A549 (cell line): ENCODE measurements at regions not wholly inside any gene's neighbourhood (a gene's known extent, or its start where the extent isn't known, plus 50 kb on each side); places are given as distances from the start of the nearest gene placed in this dataset.

ENCODE experiments used
- ATAC-seq, 2 experiments: fragments of 200-7000 bp in 1 of 2; fragments of >200 bp in 1 of 2; cut with Nextera tagmentation in 1 of 2; cut with Tn5 transposase in 1 of 2; 3 replicates each; pipeline versions ENCODE4 v1.8.0 to v1.9.1; 2018 to 2020; ENCODE audit warnings: mild to moderate bottlenecking in 1 of 2, moderate library complexity in 1 of 2
- CTCF ChIA-PET: fragments of 300-600 bp; sonication (Branson Sonifier 250); formaldehyde crosslinking; extraction: SDS; loops from one replicate; lab custom pipeline; 2021; ENCODE audit warnings: antibody characterized with exemption, inconsistent platforms; lab: Yijun Ruan, JAX
- POLR2A ChIA-PET: fragments of 350-600 bp; formaldehyde crosslinking; extraction: SDS; loops from one replicate; lab custom pipeline; 2021; ENCODE audit warnings: antibody characterized with exemption, inconsistent platforms; lab: Yijun Ruan, JAX
- DNase-seq, 2 experiments: peaks; one replicate each; pipeline versions ENCODE4 v3.0.0 to v3.0.0-alpha.2; 2011 to 2016; ENCODE audit warnings: low read depth in 1 of 2, low spot score in 1 of 2
- FAIRE-seq: peaks from 2 replicates; lab custom pipeline; 2011; peaks lifted over from hg19 to GRCh38; lab: Jason Lieb, UNC
- H3K27ac ChIP-seq, 2 experiments: fragments of >200 bp; sonication (Bioruptor Twin); formaldehyde crosslinking; 3 replicates each; pipeline ENCODE4 v1.5.1; 2016 to 2017
- H3K4me1 ChIP-seq: fragments of >200 bp; sonication (Bioruptor Twin); formaldehyde crosslinking; 3 replicates; pipeline ENCODE4 v1.6.1; 2016
- H3K4me2 ChIP-seq: fragments of >200 bp; sonication (Bioruptor Twin); formaldehyde crosslinking; 3 replicates; pipeline ENCODE4 v1.6.1; 2016
- H3K4me3 ChIP-seq: fragments of >200 bp; sonication (Bioruptor Twin); formaldehyde crosslinking; 3 replicates; pipeline ENCODE4 v1.5.1; 2016
- H3K9me3 ChIP-seq: fragments of >200 bp; sonication (Bioruptor Twin); formaldehyde crosslinking; 3 replicates; pipeline ENCODE4 v1.6.1; 2016
- CBX2 ChIP-seq: fragments of 200-600 bp; sonication (generic); IDR thresholded peaks from 2 replicates; pipeline ENCODE4 v1.6.1; 2016; ENCODE audit warnings: low read depth, mild to moderate bottlenecking, borderline replicate concordance
- CBX8 ChIP-seq: fragments of 200-600 bp; sonication (generic); IDR thresholded peaks from 2 replicates; pipeline ENCODE4 v1.6.1; 2016
- CEBPB ChIP-seq, 2 experiments: fragments of >200 bp in 1 of 2; sonication (Bioruptor Twin) in 1 of 2; formaldehyde crosslinking in 1 of 2; IDR thresholded peaks; 2 replicates each; pipeline ENCODE4 v1.6.1; 2012 to 2016
- CHD4 ChIP-seq: fragments of 200-600 bp; sonication (generic); IDR thresholded peaks from 2 replicates; pipeline ENCODE4 v1.6.1; 2016; ENCODE audit warnings: antibody characterized with exemption, mild to moderate bottlenecking, borderline replicate concordance
- EHF ChIP-seq: fragments of 250-450 bp; sonication (Bioruptor Pico); IDR thresholded peaks from 2 replicates; pipeline ENCODE4 v1.5.0; 2020; ENCODE audit warnings: mild to moderate bottlenecking
- EHMT2 ChIP-seq: fragments of 200-600 bp; sonication (generic); IDR thresholded peaks from 2 replicates; pipeline ENCODE4 v1.6.1; 2016; ENCODE audit warnings: antibody characterized with exemption, low read depth, mild to moderate bottlenecking, moderate library complexity
- FOSB ChIP-seq: fragments of 250-450 bp; sonication (Bioruptor Pico); IDR thresholded peaks from 2 replicates; pipeline ENCODE4 v1.5.0; 2020; ENCODE audit warnings: mild to moderate bottlenecking, moderate library complexity
- FOSL2 ChIP-seq, 2 experiments: fragments of 450-650 bp in 1 of 2; fragments of >200 bp in 1 of 2; sonication (Bioruptor Twin) in 1 of 2; formaldehyde crosslinking; IDR thresholded peaks; 2 replicates each; pipeline versions ENCODE4 v1.5.0 to v1.6.1; 2016 to 2020; ENCODE audit warnings: mild to moderate bottlenecking in 1 of 2, moderate library complexity in 1 of 2
- HEYL ChIP-seq: fragments of 250-450 bp; sonication (Bioruptor Pico); IDR thresholded peaks from 2 replicates; pipeline ENCODE4 v1.8.0; 2021; ENCODE audit warnings: mild to moderate bottlenecking, moderate library complexity
- HOXB5 ChIP-seq: fragments of 250-450 bp; sonication (Bioruptor Pico); IDR thresholded peaks from 2 replicates; pipeline ENCODE4 v1.5.0; 2020; ENCODE audit warnings: mild to moderate bottlenecking, moderate library complexity
- JUN ChIP-seq, 2 experiments: fragments of >200 bp; sonication (Bioruptor Twin); formaldehyde crosslinking; IDR thresholded peaks; 2 replicates in 1 of 2; 3 replicates in 1 of 2; pipeline ENCODE4 v1.6.1; 2016 to 2017
- KDM1A ChIP-seq: fragments of 200-600 bp; sonication (generic); IDR thresholded peaks from 2 replicates; pipeline ENCODE4 v1.6.1; 2016; ENCODE audit warnings: low read depth, mild to moderate bottlenecking
- MAFK ChIP-seq: fragments of 450-650 bp; IDR thresholded peaks from 2 replicates; pipeline ENCODE4 v1.6.1; 2014; ENCODE audit not compliant: partially characterized antibody
- NFE2L2 ChIP-seq: fragments of 150-350 bp; conservative IDR thresholded peaks from 2 replicates; pipeline ENCODE4 v1.6.1; 2014; ENCODE audit warnings: low read length
- PHF8 ChIP-seq: fragments of 200-600 bp; sonication (generic); IDR thresholded peaks from 2 replicates; pipeline ENCODE4 v1.6.1; 2016; ENCODE audit warnings: low read depth, mild to moderate bottlenecking, antibody characterized with exemption, moderate library complexity, borderline replicate concordance
- POLR2A ChIP-seq: IDR thresholded peaks from 2 replicates; pipeline ENCODE4 v1.6.1; 2012; ENCODE audit warnings: mild to moderate bottlenecking, low read length
- RAD21 ChIP-seq, 2 experiments: fragments of >200 bp in 1 of 2; sonication (Bioruptor Twin) in 1 of 2; formaldehyde crosslinking in 1 of 2; IDR thresholded peaks in 1 of 2; conservative IDR thresholded peaks in 1 of 2; 2 replicates in 1 of 2; 3 replicates in 1 of 2; pipeline ENCODE4 v1.6.1; 2012 to 2018; ENCODE audit warnings: inconsistent platforms in 1 of 2
- RARB ChIP-seq: fragments of 250-450 bp; sonication (Bioruptor Pico); IDR thresholded peaks from 2 replicates; pipeline ENCODE4 v1.8.0; 2021; ENCODE audit warnings: mild to moderate bottlenecking, moderate library complexity
- RFX5 ChIP-seq: fragments of 450-650 bp; IDR thresholded peaks from 2 replicates; pipeline ENCODE4 v1.7.1; 2014; ENCODE audit warnings: antibody characterized with exemption, mild to moderate bottlenecking, moderate library complexity
- SREBF2 ChIP-seq: fragments of 450-650 bp; IDR thresholded peaks from 2 replicates; pipeline ENCODE4 v1.6.1; 2014; ENCODE audit warnings: mild to moderate bottlenecking, moderate library complexity
- TFCP2L1 ChIP-seq: fragments of 250-450 bp; sonication (Bioruptor Pico); IDR thresholded peaks from 2 replicates; pipeline ENCODE4 v1.5.0; 2021; ENCODE audit warnings: mild to moderate bottlenecking
- WGBS: methylation state at CpG from one replicate; pipeline ENCODE4 v1.1.6; 2017; ENCODE audit errors: missing lambda C conversion rate; 5-methylcytosine and 5-hydroxymethylcytosine counted together
- TF ChIP-seq, protein P1 (sequence below): fragments of 200-600 bp; sonication (generic); IDR thresholded peaks from 2 replicates; pipeline ENCODE4 v1.6.1; 2016; ENCODE audit warnings: antibody characterized with exemption, mild to moderate bottlenecking, moderate library complexity
- TF ChIP-seq, protein P2 (sequence below): IDR thresholded peaks from 2 replicates; pipeline ENCODE4 v1.6.1; 2012
- TF ChIP-seq, protein P3 (sequence below): fragments of 250-450 bp; sonication (Bioruptor Pico); IDR thresholded peaks from 2 replicates; pipeline ENCODE4 v1.5.0; 2020; ENCODE audit warnings: low read depth, mild to moderate bottlenecking, moderate library complexity
- TF ChIP-seq, protein P4 (sequence below): fragments of 150-350 bp; IDR thresholded peaks from 2 replicates; pipeline ENCODE4 v1.6.1; 2014; ENCODE audit warnings: low read depth, mild to moderate bottlenecking, low read length

DNA sequence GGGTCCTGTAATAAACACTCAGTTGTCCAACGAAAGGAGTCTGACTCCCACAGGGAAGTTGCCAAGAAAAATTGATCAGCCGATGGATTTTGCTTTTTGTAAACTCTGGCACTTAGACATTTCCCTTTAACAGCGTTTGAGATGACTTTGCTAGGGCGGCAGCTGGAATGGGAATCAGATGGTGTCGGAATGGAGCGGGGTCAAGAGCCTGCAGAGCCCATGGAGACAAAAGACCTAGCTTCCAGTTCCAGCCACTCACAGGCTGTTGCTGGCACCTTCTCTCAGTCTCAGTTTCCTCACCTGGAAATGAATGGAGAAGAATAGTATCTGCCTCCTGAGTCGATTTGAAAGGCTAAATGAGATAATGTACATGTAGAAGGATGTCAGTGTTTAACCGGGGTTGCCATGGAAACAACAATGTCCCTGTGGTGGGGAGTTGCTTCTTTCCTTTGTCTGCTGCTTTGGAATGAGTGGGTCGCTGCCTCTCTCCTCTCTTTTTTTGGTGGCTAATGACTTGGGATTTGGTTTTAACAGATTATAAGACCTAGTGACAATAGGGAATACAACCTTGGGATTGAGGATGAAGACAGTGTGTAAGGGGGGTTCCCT lies 137.4 kb downstream of the GAS1 start:
- Histone ChIP-seq H3K4me1 (no peaks in the 10 kb centered on the region), H3K27ac (no peak overlapping the region), H3K4me3 (no peak overlapping the region)
- FAIRE-seq (no peak), ATAC-seq (no peak)
- ChIA-PET POLR2A (no interaction called here), CTCF (no interaction called here)
- TF ChIP-seq CBX8 (no peak), RARB (CRISPR knock-in tag) (no peak), HEYL (CRISPR knock-in tag) (no peak), RFX5 (no peak), EHMT2 (no peak), CHD4 (no peak), POLR2A (no peak), CBX2 (no peak), SREBF2 (no peak), TFCP2L1 (CRISPR knock-in tag) (no peak)
- TF ChIP-seq, protein P1, sequence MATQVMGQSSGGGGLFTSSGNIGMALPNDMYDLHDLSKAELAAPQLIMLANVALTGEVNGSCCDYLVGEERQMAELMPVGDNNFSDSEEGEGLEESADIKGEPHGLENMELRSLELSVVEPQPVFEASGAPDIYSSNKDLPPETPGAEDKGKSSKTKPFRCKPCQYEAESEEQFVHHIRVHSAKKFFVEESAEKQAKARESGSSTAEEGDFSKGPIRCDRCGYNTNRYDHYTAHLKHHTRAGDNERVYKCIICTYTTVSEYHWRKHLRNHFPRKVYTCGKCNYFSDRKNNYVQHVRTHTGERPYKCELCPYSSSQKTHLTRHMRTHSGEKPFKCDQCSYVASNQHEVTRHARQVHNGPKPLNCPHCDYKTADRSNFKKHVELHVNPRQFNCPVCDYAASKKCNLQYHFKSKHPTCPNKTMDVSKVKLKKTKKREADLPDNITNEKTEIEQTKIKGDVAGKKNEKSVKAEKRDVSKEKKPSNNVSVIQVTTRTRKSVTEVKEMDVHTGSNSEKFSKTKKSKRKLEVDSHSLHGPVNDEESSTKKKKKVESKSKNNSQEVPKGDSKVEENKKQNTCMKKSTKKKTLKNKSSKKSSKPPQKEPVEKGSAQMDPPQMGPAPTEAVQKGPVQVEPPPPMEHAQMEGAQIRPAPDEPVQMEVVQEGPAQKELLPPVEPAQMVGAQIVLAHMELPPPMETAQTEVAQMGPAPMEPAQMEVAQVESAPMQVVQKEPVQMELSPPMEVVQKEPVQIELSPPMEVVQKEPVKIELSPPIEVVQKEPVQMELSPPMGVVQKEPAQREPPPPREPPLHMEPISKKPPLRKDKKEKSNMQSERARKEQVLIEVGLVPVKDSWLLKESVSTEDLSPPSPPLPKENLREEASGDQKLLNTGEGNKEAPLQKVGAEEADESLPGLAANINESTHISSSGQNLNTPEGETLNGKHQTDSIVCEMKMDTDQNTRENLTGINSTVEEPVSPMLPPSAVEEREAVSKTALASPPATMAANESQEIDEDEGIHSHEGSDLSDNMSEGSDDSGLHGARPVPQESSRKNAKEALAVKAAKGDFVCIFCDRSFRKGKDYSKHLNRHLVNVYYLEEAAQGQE, result no peak
- TF ChIP-seq, protein P2, sequence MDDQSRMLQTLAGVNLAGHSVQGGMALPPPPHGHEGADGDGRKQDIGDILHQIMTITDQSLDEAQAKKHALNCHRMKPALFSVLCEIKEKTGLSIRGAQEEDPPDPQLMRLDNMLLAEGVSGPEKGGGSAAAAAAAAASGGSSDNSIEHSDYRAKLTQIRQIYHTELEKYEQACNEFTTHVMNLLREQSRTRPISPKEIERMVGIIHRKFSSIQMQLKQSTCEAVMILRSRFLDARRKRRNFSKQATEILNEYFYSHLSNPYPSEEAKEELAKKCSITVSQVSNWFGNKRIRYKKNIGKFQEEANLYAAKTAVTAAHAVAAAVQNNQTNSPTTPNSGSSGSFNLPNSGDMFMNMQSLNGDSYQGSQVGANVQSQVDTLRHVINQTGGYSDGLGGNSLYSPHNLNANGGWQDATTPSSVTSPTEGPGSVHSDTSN, result no peak
- TF ChIP-seq, protein P3, sequence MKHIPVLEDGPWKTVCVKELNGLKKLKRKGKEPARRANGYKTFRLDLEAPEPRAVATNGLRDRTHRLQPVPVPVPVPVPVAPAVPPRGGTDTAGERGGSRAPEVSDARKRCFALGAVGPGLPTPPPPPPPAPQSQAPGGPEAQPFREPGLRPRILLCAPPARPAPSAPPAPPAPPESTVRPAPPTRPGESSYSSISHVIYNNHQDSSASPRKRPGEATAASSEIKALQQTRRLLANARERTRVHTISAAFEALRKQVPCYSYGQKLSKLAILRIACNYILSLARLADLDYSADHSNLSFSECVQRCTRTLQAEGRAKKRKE (CRISPR knock-in tag), result no peak
- TF ChIP-seq, all 56 proteins: peak for 0
- Histone ChIP-seq H3K4me2 (no peak overlapping the region), H3K9me3 (no peaks in the 10 kb centered on the region)
- DNase-seq, result no peak
- 12% methylated on average over 9 of the region's 9 CpGs for WGBS

DNA sequence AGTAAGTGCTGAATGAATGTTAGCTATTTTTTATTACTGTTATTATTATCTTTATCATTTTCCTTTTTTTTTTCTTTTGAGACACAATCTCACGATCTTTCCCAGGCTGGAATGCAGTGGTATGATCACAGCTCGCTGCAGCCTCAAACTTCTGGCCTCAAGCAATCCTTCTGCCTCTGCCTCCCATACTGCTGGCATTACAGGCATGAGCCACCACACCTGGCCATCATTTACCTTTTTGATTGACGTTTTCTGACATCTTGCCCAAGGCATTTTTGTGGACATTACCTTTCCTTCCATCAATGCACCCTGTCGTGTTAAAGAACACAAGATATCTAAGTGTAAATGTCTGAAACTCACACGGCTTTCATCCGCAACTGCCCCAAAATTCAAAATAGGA lies 138.2 kb downstream of the GAS1 start:
- ATAC-seq (no peak), DNase-seq (no peak), FAIRE-seq (no peak)
- no peak for TF ChIP-seq JUN (IDR thresholded peaks at IDR 0.05)
- TF ChIP-seq FOSB, result no peak
- no peak for TF ChIP-seq EHF (CRISPR knock-in tag)
- TF ChIP-seq FOSL2 (IDR thresholded peaks at IDR 0.05), result no peak
- TF ChIP-seq FOSL2 (CRISPR knock-in tag; IDR thresholded peaks at IDR 0.05), result no peak
- TF ChIP-seq KDM1A, result no peak
- no peak for TF ChIP-seq RFX5
- no peak for TF ChIP-seq PHF8
- no peak for TF ChIP-seq HOXB5 (CRISPR knock-in tag)
- TF ChIP-seq EHMT2, result no peak
- no peak for TF ChIP-seq NFE2L2
- no peak for TF ChIP-seq CHD4
- no peak for TF ChIP-seq RARB (CRISPR knock-in tag)
- TF ChIP-seq HEYL (CRISPR knock-in tag), result no peak
- no peak for TF ChIP-seq TFCP2L1 (CRISPR knock-in tag)
- TF ChIP-seq, protein P4, sequence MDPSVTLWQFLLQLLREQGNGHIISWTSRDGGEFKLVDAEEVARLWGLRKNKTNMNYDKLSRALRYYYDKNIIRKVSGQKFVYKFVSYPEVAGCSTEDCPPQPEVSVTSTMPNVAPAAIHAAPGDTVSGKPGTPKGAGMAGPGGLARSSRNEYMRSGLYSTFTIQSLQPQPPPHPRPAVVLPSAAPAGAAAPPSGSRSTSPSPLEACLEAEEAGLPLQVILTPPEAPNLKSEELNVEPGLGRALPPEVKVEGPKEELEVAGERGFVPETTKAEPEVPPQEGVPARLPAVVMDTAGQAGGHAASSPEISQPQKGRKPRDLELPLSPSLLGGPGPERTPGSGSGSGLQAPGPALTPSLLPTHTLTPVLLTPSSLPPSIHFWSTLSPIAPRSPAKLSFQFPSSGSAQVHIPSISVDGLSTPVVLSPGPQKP, result no peak
- no peak for TF ChIP-seq MAFK
- no peak for TF ChIP-seq CEBPB (IDR thresholded peaks at IDR 0.05)
- TF ChIP-seq RAD21 (conservative IDR thresholded peaks at IDR 0.05 in 1 of 2, IDR thresholded peaks at IDR 0.05 in 1 of 2), result no peak
- no peak overlapping the region for H3K4me3 ChIP-seq
- no peak overlapping the region for H3K4me2 ChIP-seq
- no peak overlapping the region for H3K27ac ChIP-seq
- no peaks in the 10 kb centered on the region for H3K9me3 ChIP-seq
- no peaks in the 10 kb centered on the region for H3K4me1 ChIP-seq
- WGBS, result 24% methylated on average over 6 of the region's 6 CpGs
- ChIA-PET POLR2A (interaction anchor here (0.7 kb wide), 1 partner anchor 326 kb away, joined by 4 read pairs; no protein-coding TSS in a partner anchor), CTCF (no interaction called here)
